Activated naive CD8-positive, alpha-beta T cell treated with anti-CD3 and anti-CD28 coated beads, Interleukin-2, amount 10 ng/mL, durations not matched to agents 7 days and 5 days (primary cell): ENCODE measurements at regions not wholly inside any gene's neighbourhood (a gene's known extent, or its start where the extent isn't known, plus 50 kb on each side); places are given as distances from the start of the nearest gene placed in this dataset.
A peak's percentile ranks its signal among the peaks of the same experiment; 100 is the strongest.

Experiments used
- ATAC-seq: fragments of 150-1000 bp; cut with Tn5 transposase; one replicate; pipeline ENCODE4 v1.10.0; 2021; ENCODE audit warnings: low read depth, moderate library complexity
- POLR2A ChIA-PET: fragments of 350-600 bp; sonication (Branson Sonifier 250); formaldehyde crosslinking; loops from one replicate; lab custom pipeline; 2021; ENCODE audit warnings: antibody characterized with exemption; lab: Charles Lee
- DNase-seq: peaks from one replicate; pipeline ENCODE4 v3.0.0; 2021
- H3K27ac Mint-ChIP-seq: one replicate; pipeline ENCODE4 v1.8.0; 2022; ENCODE audit warnings: mild to moderate bottlenecking, mixed read lengths
- H3K27me3 Mint-ChIP-seq: one replicate; pipeline ENCODE4 v1.8.0; 2022; ENCODE audit warnings: mild to moderate bottlenecking, moderate library complexity, mixed read lengths
- H3K36me3 Mint-ChIP-seq: one replicate; pipeline ENCODE4 v1.8.0; 2021; ENCODE audit warnings: mild to moderate bottlenecking, mixed read lengths
- H3K4me1 Mint-ChIP-seq: one replicate; pipeline ENCODE4 v1.8.0; 2021; ENCODE audit warnings: mixed read lengths
- H3K4me3 Mint-ChIP-seq: one replicate; pipeline ENCODE4 v1.8.0; 2022; ENCODE audit warnings: mild to moderate bottlenecking, moderate library complexity, mixed read lengths
- H3K9me3 Mint-ChIP-seq: one replicate; pipeline ENCODE4 v1.8.0; 2021; ENCODE audit warnings: mixed read lengths

DNA sequence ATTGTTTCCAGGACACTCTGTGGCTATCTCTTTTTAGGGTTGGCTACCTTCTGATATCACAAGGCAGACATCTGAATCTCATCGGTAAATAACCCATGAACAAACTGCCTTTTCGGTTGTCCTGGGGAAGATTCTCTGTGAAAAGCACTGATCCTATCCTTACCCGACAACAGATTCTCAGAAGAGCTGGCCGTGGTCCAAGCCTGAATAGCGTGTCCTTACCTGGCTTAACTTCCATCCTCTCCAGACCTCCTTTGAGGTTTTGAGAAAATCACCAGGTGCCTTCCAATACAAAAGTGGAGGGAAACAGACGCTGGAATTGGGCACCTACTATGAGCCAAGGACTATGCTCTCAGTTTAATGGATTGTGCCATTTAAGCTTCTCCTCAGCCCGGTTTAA lies 87.4 kb upstream of the ARHGEF3 start:
- H3K4me3 Mint-ChIP-seq = no peak overlapping the region

DNA sequence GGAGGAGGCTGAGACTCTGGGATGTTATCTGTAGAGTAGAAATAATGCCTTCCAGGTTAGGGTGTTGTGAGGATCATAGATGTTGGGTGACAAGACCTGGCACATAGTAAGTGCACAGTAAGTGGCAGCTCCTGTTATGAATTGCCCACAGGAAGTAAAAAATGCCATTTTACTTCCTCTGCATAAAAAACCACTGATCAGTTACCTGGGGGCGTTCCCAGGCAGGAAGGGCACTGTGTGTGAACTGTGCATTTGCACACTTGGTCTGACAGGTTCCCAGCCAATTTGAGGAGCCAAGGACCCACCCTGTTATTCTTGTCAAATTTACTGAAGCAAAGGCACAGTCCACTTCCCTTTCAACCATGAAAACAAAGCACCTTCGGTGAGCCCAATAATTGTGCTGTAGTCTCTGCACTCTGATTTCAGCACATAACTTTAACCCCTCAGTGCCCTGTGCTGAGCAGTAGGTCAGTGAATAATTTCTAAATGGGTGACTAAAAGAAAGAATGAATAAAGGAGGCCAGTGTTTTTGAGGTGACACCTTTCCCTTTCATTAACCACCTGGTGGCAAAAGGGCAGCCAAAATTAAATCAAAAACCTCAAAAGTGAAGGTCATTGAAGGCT lies 85.8 kb upstream of the ARHGEF3 start:
- POLR2A ChIA-PET = interaction anchor here (0.6 to 7.2 kb wide), 4 partner anchors 28 to 133 kb away, joined by 3 to 41 read pairs (median 4); no protein-coding TSS in a partner anchor
- Mint-ChIP-seq H3K9me3 (no peaks in the 10 kb centered on the region), H3K36me3 (peaks cover 15% of the 10 kb centered on the region), H3K27me3 (no peaks in the 10 kb centered on the region), H3K27ac (peak overlapping the region; percentile 76), H3K4me3 (peak overlapping the region; percentile 70), H3K4me1 (peaks cover 64% of the 10 kb centered on the region)
- ATAC-seq = peak; percentile 76
- DNase-seq = no peak

More for the DNA sequence above, 87.4 kb upstream of the ARHGEF3 start:
- H3K9me3 Mint-ChIP-seq = no peaks in the 10 kb centered on the region
- DNase-seq (no peak), ATAC-seq (no peak)
- H3K27me3 Mint-ChIP-seq = no peaks in the 10 kb centered on the region
- peak overlapping the region; percentile 12 for H3K27ac Mint-ChIP-seq
- H3K4me1 Mint-ChIP-seq = peaks cover 68% of the 10 kb centered on the region
- POLR2A ChIA-PET = interaction anchor here (7.2 kb wide), 1 partner anchor 27 kb away, joined by 41 read pairs; no protein-coding TSS in a partner anchor
- H3K36me3 Mint-ChIP-seq = peaks cover 11% of the 10 kb centered on the region

DNA sequence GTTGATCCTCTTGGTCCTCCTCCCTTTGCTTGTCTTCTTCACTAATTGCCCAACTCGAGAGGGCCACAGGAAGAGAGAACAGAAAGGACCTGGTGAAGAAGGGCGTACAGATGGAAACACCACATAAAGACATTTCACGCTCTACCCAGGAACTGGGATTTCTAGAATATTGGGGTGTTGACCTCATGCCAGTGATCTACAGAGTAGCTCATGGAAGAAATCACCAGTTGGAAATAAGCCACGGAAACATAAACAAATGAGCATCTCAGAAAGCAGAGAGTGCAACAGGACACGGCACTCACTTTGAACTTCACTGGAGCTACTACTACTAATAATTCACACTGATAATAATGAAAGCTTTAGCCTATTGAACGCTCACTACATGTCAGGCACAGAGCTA lies 84.6 kb upstream of the ARHGEF3 start:
- POLR2A ChIA-PET = interaction anchor here (7.2 kb wide), 1 partner anchor 30 kb away, joined by 41 read pairs; no protein-coding TSS in a partner anchor
- ATAC-seq = no peak
- H3K4me3 Mint-ChIP-seq = no peak overlapping the region
- no peaks in the 10 kb centered on the region for H3K9me3 Mint-ChIP-seq
- H3K27me3 Mint-ChIP-seq = no peaks in the 10 kb centered on the region
- peaks cover 60% of the 10 kb centered on the region for H3K4me1 Mint-ChIP-seq
- no peak for DNase-seq
- peaks cover 22% of the 10 kb centered on the region for H3K36me3 Mint-ChIP-seq
- H3K27ac Mint-ChIP-seq = no peak overlapping the region

DNA sequence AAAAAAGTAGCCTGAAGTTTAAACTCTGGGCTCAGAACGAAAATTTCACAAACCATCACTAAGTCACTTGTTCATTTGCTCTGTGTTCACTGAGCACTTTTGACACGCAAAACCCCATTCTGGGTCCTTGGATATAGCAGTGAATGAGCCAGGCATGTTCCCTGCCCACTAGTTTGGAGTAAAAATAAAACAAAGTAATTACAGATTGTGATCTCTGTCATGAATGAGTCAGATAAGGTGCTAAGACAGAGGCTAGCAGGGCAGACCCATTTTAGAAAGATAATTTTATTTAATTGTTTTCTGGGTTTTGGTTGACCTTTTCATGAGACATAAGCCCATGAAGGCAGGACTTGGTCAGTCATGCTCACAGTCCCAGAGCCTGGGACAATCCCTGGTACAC lies 84.1 kb upstream of the ARHGEF3 start:
- POLR2A ChIA-PET = interaction anchor here (7.2 kb wide), 1 partner anchor 30 kb away, joined by 41 read pairs; no protein-coding TSS in a partner anchor
- no peaks in the 10 kb centered on the region for H3K27me3 Mint-ChIP-seq
- no peak for DNase-seq
- no peaks in the 10 kb centered on the region for H3K9me3 Mint-ChIP-seq
- H3K36me3 Mint-ChIP-seq = peaks cover 27% of the 10 kb centered on the region
- no peak overlapping the region for H3K4me3 Mint-ChIP-seq
- no peak overlapping the region for H3K27ac Mint-ChIP-seq
- H3K4me1 Mint-ChIP-seq = peaks cover 61% of the 10 kb centered on the region
- no peak for ATAC-seq

DNA sequence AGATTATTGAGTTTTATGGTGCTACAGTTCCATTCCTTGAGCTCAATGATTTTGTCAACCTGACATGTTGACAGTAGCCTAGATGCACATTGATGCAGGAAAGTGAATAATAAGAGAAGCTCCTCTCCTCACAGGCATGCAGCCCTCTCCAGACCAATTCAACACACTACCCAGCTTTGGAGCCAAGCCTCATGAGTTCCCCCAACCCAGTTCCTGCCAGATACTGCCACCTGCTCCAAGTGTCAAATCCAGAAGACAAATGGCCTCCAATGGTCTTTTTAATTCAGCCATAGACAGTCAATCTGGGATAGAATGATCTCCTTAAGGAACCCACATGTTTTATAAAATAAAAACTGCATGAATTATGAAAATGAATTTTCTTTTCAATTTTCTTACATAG lies 83.7 kb upstream of the ARHGEF3 start:
- H3K27ac Mint-ChIP-seq = peak overlapping the region; percentile 59

DNA sequence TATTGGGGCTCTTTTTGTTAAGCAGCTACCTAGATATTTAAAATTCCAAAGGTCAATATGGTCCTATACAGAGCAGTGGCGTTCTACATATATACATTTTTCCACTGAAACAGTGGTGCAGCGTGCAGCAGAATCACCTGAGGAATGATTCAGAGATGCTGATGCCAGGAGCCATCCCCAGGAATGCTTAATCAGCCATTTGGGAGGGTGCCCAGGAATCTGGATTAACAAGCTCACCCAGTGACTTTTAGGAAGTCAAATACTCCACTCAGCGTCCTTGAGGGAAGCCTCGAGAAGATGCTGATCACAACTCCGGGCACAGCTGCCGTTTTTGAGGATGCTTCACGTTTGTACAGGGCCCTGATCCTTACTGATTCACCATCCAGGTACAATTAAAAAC lies 82.6 kb upstream of the ARHGEF3 start:
- ATAC-seq (no peak), DNase-seq (no peak)
- Mint-ChIP-seq H3K27ac (no peak overlapping the region), H3K27me3 (no peaks in the 10 kb centered on the region), H3K36me3 (peaks cover 38% of the 10 kb centered on the region), H3K9me3 (no peaks in the 10 kb centered on the region), H3K4me3 (no peak overlapping the region), H3K4me1 (peaks cover 65% of the 10 kb centered on the region)
- POLR2A ChIA-PET = no interaction called here

More for the DNA sequence above, 83.7 kb upstream of the ARHGEF3 start:
- Mint-ChIP-seq H3K36me3 (peaks cover 30% of the 10 kb centered on the region), H3K4me3 (no peak overlapping the region), H3K9me3 (no peaks in the 10 kb centered on the region), H3K27me3 (no peaks in the 10 kb centered on the region), H3K4me1 (peaks cover 60% of the 10 kb centered on the region)
- ATAC-seq (no peak), DNase-seq (no peak)
- POLR2A ChIA-PET = interaction anchor here (0.6 to 7.2 kb wide), 2 partner anchors 29 to 30 kb away, joined by 3 to 41 read pairs; no protein-coding TSS in a partner anchor

DNA sequence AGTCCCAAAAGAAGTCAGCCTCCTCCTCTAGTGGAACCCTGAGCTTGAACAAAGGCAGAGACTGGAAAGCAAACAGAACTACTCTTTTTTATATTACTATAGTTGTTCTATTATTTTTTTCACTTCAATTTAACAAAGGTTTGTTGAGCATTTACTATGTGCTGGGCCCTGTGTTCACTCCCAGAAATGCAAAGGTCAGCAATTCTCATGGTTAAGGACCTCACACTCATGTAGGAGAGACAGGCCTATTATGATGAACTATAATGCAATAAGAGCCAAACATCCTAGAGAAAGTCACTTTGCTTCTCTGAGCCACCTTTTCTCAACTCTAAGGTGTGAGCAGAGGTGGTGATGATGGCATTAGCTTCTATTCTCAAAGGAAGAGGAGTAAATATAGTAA lies 82.1 kb upstream of the ARHGEF3 start:
- H3K27me3 Mint-ChIP-seq = no peaks in the 10 kb centered on the region
- no peak overlapping the region for H3K4me3 Mint-ChIP-seq
- H3K9me3 Mint-ChIP-seq = no peaks in the 10 kb centered on the region
- ATAC-seq = no peak
- H3K4me1 Mint-ChIP-seq = peaks cover 61% of the 10 kb centered on the region
- peaks cover 40% of the 10 kb centered on the region for H3K36me3 Mint-ChIP-seq
- no peak for DNase-seq
- POLR2A ChIA-PET = no interaction called here
- no peak overlapping the region for H3K27ac Mint-ChIP-seq

DNA sequence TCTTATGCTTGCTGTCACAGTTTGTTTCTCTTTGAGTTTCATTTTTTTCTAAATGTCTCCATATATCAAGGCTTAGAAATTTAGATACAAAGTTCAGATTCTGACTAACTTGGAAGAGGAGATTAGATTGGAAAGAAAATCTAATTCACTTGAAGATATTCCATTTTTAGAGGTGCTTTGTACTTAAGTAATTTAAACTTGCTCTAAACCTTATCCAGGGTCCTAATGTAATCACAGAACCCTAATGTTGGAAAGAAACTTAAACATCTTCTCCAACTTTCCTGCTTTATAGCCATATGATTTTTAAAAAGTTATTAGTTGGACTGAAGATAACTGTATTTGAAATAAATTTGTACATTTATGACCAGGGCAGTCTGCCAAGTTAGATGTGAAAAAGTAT lies 81.1 kb upstream of the ARHGEF3 start:
- ATAC-seq (no peak), DNase-seq (no peak)
- Mint-ChIP-seq H3K27ac (no peak overlapping the region), H3K36me3 (peaks cover 41% of the 10 kb centered on the region), H3K9me3 (no peaks in the 10 kb centered on the region), H3K4me3 (no peak overlapping the region), H3K4me1 (peaks cover 61% of the 10 kb centered on the region), H3K27me3 (no peaks in the 10 kb centered on the region)
- POLR2A ChIA-PET = no interaction called here

DNA sequence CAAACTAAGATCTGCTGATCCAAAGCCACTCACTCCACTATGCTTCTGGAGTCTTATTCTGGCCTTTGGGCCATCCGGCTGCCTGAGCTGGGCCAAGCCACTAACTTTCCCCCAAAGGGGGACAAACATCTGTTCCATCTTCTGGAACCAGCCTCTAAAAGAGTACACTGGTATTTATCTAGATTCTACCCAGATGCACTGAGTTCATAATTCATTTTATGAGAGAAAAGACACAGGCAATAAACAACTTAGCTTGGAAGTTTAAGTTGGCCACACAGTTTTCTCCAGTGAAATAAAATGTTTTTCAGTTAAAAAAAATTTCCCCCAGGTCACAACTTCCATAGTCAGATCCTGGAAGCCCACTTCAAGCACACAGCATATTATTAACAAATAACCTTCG lies 80.1 kb upstream of the ARHGEF3 start:
- POLR2A ChIA-PET = interaction anchor here (0.7 kb wide), 1 partner anchor 30 kb away, joined by 3 read pairs; no protein-coding TSS in a partner anchor
- H3K9me3 Mint-ChIP-seq = no peaks in the 10 kb centered on the region
- DNase-seq = no peak
- H3K4me3 Mint-ChIP-seq = no peak overlapping the region
- H3K27ac Mint-ChIP-seq = no peak overlapping the region
- peaks cover 55% of the 10 kb centered on the region for H3K4me1 Mint-ChIP-seq
- H3K36me3 Mint-ChIP-seq = peaks cover 43% of the 10 kb centered on the region
- no peak for ATAC-seq
- H3K27me3 Mint-ChIP-seq = no peaks in the 10 kb centered on the region

DNA sequence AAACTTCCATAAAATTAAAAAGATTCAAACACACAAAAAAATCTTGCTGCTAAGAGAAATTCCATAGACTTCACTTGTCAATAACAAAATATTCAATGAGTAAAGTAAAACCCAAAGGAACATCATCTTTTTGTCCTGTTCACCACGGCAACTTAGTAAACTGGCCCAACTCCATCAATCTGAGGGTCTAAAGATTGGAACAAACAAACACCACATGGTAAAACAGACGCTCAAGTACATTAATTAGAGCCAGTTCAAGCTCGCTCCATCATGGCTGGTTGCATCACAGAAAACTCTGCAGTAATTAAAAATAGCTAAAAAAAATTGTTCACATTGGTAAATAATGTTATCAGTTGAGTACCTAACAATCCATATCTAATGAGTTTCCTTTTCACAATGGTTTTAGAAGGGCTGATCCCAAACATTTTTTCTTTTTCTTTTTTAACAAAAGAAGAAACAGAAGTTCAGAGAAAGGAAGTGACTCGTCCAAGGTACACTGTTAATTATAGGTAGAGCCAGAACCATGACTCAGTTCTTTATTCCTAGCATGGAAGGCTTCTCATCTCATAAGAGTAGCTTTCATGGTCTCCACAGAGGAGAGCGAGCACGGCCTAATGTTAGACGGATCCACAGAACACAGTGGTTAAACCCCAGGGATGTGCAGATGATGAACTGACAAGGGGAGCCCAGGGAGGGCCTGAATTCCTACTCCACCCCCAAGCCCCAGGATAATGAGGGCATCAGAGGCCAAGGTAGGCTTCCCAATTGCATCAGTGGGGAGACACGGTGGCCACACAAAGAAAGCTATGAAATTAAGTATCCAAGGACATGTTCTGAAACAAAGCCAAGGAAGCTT lies 79.2 kb upstream of the ARHGEF3 start:
- no peaks in the 10 kb centered on the region for H3K27me3 Mint-ChIP-seq
- H3K4me3 Mint-ChIP-seq = no peak overlapping the region
- H3K36me3 Mint-ChIP-seq = peaks cover 43% of the 10 kb centered on the region
- H3K4me1 Mint-ChIP-seq = peaks cover 54% of the 10 kb centered on the region
- ATAC-seq (no peak), DNase-seq (no peak)
- no peaks in the 10 kb centered on the region for H3K9me3 Mint-ChIP-seq
- POLR2A ChIA-PET = no interaction called here
- no peak overlapping the region for H3K27ac Mint-ChIP-seq

DNA sequence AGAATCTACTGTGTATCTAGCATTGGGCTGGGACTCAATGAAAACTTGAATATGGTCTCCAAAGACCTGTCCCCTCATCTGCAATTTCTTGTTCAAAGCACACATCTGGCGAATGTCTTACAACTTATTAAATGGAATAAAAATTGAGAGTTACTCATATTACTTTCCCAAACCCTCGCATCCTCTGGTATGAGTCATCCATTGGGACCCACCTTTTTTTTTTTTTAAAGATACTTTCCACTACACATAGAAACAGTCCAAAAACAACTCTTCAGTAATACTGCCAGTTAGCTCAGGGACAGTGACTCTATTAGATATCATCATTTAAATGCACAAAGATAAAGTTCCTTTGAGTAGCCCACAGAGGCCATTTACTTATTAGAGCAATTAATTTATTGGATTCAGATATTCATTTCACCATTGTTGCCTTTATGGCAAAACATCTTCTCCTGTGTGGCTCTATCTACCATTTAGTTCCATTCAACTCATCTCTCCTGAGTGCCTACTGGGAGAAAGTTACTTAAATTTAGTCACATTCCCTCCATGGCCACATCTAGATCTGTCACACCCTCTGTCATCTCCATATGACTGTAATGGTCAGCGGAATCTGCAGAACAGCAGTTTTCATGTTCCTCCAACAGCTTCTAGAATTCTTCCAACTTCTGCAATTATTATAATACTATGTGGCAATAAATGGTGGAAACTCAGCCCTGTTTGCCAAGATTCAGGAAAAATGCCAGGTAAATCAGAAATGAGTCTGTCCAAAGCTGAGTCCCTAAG lies 77.9 kb upstream of the ARHGEF3 start:
- POLR2A ChIA-PET = interaction anchor here (3.2 kb wide), 1 partner anchor 36 kb away, joined by 17 read pairs; no protein-coding TSS in a partner anchor
- H3K9me3 Mint-ChIP-seq = no peaks in the 10 kb centered on the region
- peaks cover 51% of the 10 kb centered on the region for H3K4me1 Mint-ChIP-seq
- H3K36me3 Mint-ChIP-seq = peaks cover 39% of the 10 kb centered on the region
- DNase-seq (no peak), ATAC-seq (no peak)
- H3K4me3 Mint-ChIP-seq = no peak overlapping the region
- H3K27ac Mint-ChIP-seq = no peak overlapping the region
- H3K27me3 Mint-ChIP-seq = no peaks in the 10 kb centered on the region

DNA sequence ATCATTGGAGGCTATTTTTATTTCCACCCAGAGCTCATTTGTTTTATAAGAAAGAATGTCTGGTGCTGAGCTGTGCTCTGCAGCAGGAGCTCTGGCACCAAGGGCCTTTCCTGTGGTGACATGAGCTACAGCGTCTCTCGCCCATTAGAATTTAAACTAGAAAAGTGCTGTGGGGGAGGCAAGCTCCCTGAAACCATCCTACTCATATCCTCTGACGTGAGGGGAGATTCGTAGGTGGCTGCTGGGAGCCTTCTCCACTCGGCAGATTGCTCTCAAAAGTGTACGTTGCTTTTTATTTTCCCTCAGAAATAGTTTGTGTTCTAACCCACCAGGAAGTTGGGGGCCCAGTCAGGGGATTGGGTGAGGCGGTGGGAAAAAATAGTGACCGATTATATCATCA lies 76.3 kb upstream of the ARHGEF3 start:
- H3K4me1 Mint-ChIP-seq = peaks cover 57% of the 10 kb centered on the region
- H3K27me3 Mint-ChIP-seq = no peaks in the 10 kb centered on the region
- H3K9me3 Mint-ChIP-seq = peaks cover 3% of the 10 kb centered on the region
- H3K4me3 Mint-ChIP-seq = peak overlapping the region; percentile 63
- POLR2A ChIA-PET = interaction anchor here (0.9 to 3.2 kb wide), 4 partner anchors 17 to 77 kb away, joined by 4 to 17 read pairs (median 8); partner anchors contain the start of gene ARHGEF3
- ATAC-seq (peak; percentile 95), DNase-seq (no peak)
- H3K36me3 Mint-ChIP-seq = peaks cover 46% of the 10 kb centered on the region
- H3K27ac Mint-ChIP-seq = peak overlapping the region; percentile 88

DNA sequence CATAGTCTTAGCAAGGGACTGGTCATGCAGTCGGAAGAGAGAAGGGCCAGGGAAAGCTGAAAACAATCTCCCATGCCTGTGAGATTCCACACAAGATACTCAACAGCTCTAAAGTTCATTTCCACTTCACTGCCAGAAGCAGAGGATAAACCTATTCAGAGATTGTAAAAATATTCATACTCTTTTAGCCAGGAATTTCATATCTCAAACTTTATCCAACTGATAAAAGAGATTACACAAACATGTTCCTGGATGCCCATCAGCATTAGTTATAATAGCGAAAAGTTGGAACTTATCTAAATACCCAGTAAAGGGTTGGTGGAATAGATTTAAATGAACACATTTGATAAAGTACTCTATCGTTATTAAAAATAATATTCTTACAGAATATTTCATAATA lies 75.2 kb upstream of the ARHGEF3 start:
- H3K36me3 Mint-ChIP-seq = peaks cover 43% of the 10 kb centered on the region
- H3K27ac Mint-ChIP-seq = no peak overlapping the region
- DNase-seq (no peak), ATAC-seq (no peak)
- peaks cover 57% of the 10 kb centered on the region for H3K4me1 Mint-ChIP-seq
- peaks cover 3% of the 10 kb centered on the region for H3K9me3 Mint-ChIP-seq
- POLR2A ChIA-PET = interaction anchor here (0.7 to 3.2 kb wide), 4 partner anchors 11 to 76 kb away, joined by 3 to 17 read pairs (median 6); no protein-coding TSS in a partner anchor
- no peaks in the 10 kb centered on the region for H3K27me3 Mint-ChIP-seq
- H3K4me3 Mint-ChIP-seq = no peak overlapping the region
